C4-2B (cell line): ENCODE measurements at regions not wholly inside any gene's neighbourhood (a gene's known extent, or its start where the extent isn't known, plus 50 kb on each side); places are given as distances from the start of the nearest gene placed in this dataset.

Experiments used
- CTCF ChIP-seq: fragments of 450-650 bp; conservative IDR thresholded peaks from 2 replicates; pipeline ENCODE4 v1.5.1; 2017; ENCODE audit warnings: mild to moderate bottlenecking
- ZFX ChIP-seq: fragments of 450-650 bp; IDR thresholded peaks from 2 replicates; pipeline ENCODE4 v1.6.1; 2017

GRCh38 chr17:15133143-15133542, 132.0 kb downstream of the PMP22 start:
- TF ChIP-seq CTCF (no peak), ZFX (no peak)
